Mucosa of descending colon (tissue), 3 donors: ENCODE measurements at regions not wholly inside any gene's neighbourhood (a gene's known extent, or its start where the extent isn't known, plus 50 kb on each side); places are given as distances from the start of the nearest gene placed in this dataset.

Experiments
- ATAC-seq: fragments of 200-7000 bp; cut with Tn5 transposase; one replicate; pipeline ENCODE4 v1.9.1; 2020; ENCODE audit warnings: mild to moderate bottlenecking, moderate library complexity
- DNase-seq, 3 donors: peaks; one replicate each; pipeline ENCODE4 v3.0.0-alpha.2; 2020
- H3K36me3 ChIP-seq: fragments of 200-600 bp; one replicate; pipeline ENCODE4 v1.8.0; 2021; ENCODE audit warnings: low read depth, mild to moderate bottlenecking
- H3K4me1 ChIP-seq: fragments of 200-600 bp; one replicate; pipeline ENCODE4 v1.8.0; 2021; ENCODE audit warnings: low read depth, mild to moderate bottlenecking
- H3K4me3 ChIP-seq: fragments of 200-600 bp; one replicate; pipeline ENCODE4 v1.8.0; 2021; ENCODE audit warnings: mild to moderate bottlenecking
- H3K9me3 ChIP-seq: fragments of 200-600 bp; one replicate; pipeline ENCODE4 v1.8.0; 2021; ENCODE audit warnings: mild to moderate bottlenecking
- CTCF ChIP-seq: fragments of 200-600 bp; IDR thresholded peaks from one replicate; pipeline ENCODE4 v1.8.0; 2022; ENCODE audit warnings: antibody characterized with exemption, mild to moderate bottlenecking
- intact Hi-C, 2 donors: fragments of 100-400 bp; cut with DNase I in 1 of 2; cut with micrococcal nuclease in 1 of 2; formaldehyde crosslinking; loops; one replicate each; pipeline versions ENCODE4 v1.11.0 to v1.11.1; 2022; cut with DNase I, micrococcal nuclease
- donor health status: DM: no; HTN: no; CAD: no; lungs with moderate emphysema.
- donor health status: DM: no; HTN: no; CAD: no.
- donor health status: DM: no; HTN: yes; CAD: no.

GRCh38 chr6:1238040-1238439, 73.9 kb upstream of the FOXQ1 start:
- intact Hi-C loops: no loop called here
- Histone ChIP-seq H3K36me3 (no peaks in the 10 kb centered on the region), H3K4me3 (no peak overlapping the region), H3K4me1 (no peaks in the 10 kb centered on the region), H3K9me3 (no peaks in the 10 kb centered on the region)
- no peak for TF ChIP-seq CTCF
- no peak for DNase-seq
- ATAC-seq: no peak

- Histone ChIP-seq H3K4me3 (no peak overlapping the region), H3K4me1 (no peaks in the 10 kb centered on the region), H3K36me3 (no peaks in the 10 kb centered on the region), H3K9me3 (no peaks in the 10 kb centered on the region)
- DNase-seq: no peak
- TF ChIP-seq CTCF: no peak
- intact Hi-C loops: no loop called here
- ATAC-seq: no peak
Observed at GRCh38 chr6:1237636-1238035, 74.3 kb upstream of the FOXQ1 start.

- Histone ChIP-seq H3K36me3 (no peaks in the 10 kb centered on the region), H3K9me3 (no peaks in the 10 kb centered on the region), H3K4me1 (no peaks in the 10 kb centered on the region), H3K4me3 (no peak overlapping the region)
- intact Hi-C loops: no loop called here
- no peak for DNase-seq
- no peak for TF ChIP-seq CTCF
- ATAC-seq: no peak
Observed at GRCh38 chr6:1235825-1236224, 76.1 kb upstream of the FOXQ1 start.

- no peak for TF ChIP-seq CTCF
- ATAC-seq: no peak
- intact Hi-C loops: no loop called here
- no peaks in the 10 kb centered on the region for H3K4me1 ChIP-seq
- no peak for DNase-seq
- no peaks in the 10 kb centered on the region for H3K9me3 ChIP-seq
- H3K36me3 ChIP-seq: no peaks in the 10 kb centered on the region
- H3K4me3 ChIP-seq: no peak overlapping the region
Observed at GRCh38 chr6:1233924-1234323, 78.0 kb upstream of the FOXQ1 start.

GRCh38 chr6:1232578-1232977, 79.3 kb upstream of the FOXQ1 start:
- Histone ChIP-seq H3K36me3 (no peaks in the 10 kb centered on the region), H3K4me3 (no peak overlapping the region), H3K9me3 (no peaks in the 10 kb centered on the region), H3K4me1 (no peaks in the 10 kb centered on the region)
- intact Hi-C loops: no loop called here
- ATAC-seq (no peak), DNase-seq (no peak)
- TF ChIP-seq CTCF: no peak

- no peak overlapping the region for H3K4me3 ChIP-seq
- ATAC-seq: no peak
- intact Hi-C loops: no loop called here
Observed at GRCh38 chr6:1231941-1232340, 80.0 kb upstream of the FOXQ1 start.

More at GRCh38 chr6:1231941-1232340, 80.0 kb upstream of the FOXQ1 start:
- no peak for DNase-seq
- no peak for TF ChIP-seq CTCF
- H3K36me3 ChIP-seq: no peaks in the 10 kb centered on the region
- no peaks in the 10 kb centered on the region for H3K9me3 ChIP-seq
- no peaks in the 10 kb centered on the region for H3K4me1 ChIP-seq
